HCT116 (cell line): ENCODE measurements at regions not wholly inside any gene's neighbourhood (a gene's known extent, or its start where the extent isn't known, plus 50 kb on each side); places are given as distances from the start of the nearest gene placed in this dataset.

Experiments used
- ATAC-seq: fragments of 200-7000 bp; cut with Tn5 transposase; 2 replicates; pipeline ENCODE4 v1.9.1; 2020; ENCODE audit warnings: mild to moderate bottlenecking, moderate library complexity
- BruUV-seq: library from RNA; stranded (reverse); fragments of 400-500 nt; replicated peaks from 2 replicates; lab custom pipeline; 2021; lab: Mats Ljungman, UMichigan
- CTCF ChIA-PET: fragments of 300-600 bp; sonication (Branson Sonifier 250); formaldehyde crosslinking; loops from one replicate; lab custom pipeline; 2021; ENCODE audit warnings: antibody characterized with exemption; lab: Charles Lee
- POLR2A ChIA-PET: fragments of 300-600, 350-600 bp; sonication (Branson Sonifier 250); formaldehyde crosslinking; loops from one replicate; lab custom pipeline; 2021; ENCODE audit warnings: antibody characterized with exemption; lab: Charles Lee
- RAD21 ChIA-PET, 2 experiments: fragments of 300-600 bp; sonication (Branson Sonifier 250); formaldehyde crosslinking; loops; one replicate each; lab custom pipeline; 2023; ENCODE audit warnings: low total read pairs in 2 of 2; ENCODE audit not compliant: uncharacterized antibody in 2 of 2, unreplicated experiment in 2 of 2, low non-redundant PET in 1 of 2; lab: Charles Lee
- DNase-seq: peaks from one replicate; pipeline ENCODE4 v3.0.0-alpha.2; 2010; ENCODE audit warnings: low read depth, low spot score
- H2AFZ ChIP-seq: fragments of 200-600 bp; shearing (Covaris generic), sonication (generic); 2 replicates; pipeline ENCODE4 v1.6.1; 2017; ENCODE audit warnings: low read depth, mixed run types, mixed read lengths, antibody characterized with exemption, low read length; ENCODE audit not compliant: poor library complexity, severe bottlenecking
- H3K27ac ChIP-seq: 2 replicates; pipeline ENCODE4 v1.5.1; 2012; ENCODE audit warnings: low read depth, low read length
- H3K27me3 ChIP-seq: fragments of 200-600 bp; sonication (generic); 2 replicates; pipeline ENCODE4 v1.6.1; 2016; ENCODE audit warnings: mixed run types, low read length, mixed read lengths; ENCODE audit not compliant: insufficient read depth
- H3K36me3 ChIP-seq, 2 experiments: fragments of 200-500 bp in 1 of 2; fragments of 200-600 bp in 1 of 2; sonication (Bioruptor generic) in 1 of 2; sonication (generic) in 1 of 2; 2 replicates each; pipeline versions ENCODE4 v1.5.1 to v1.6.1; 2014 to 2016; ENCODE audit warnings: low read length in 2 of 2, inconsistent platforms in 1 of 2, mixed read lengths in 1 of 2, mixed run types in 1 of 2; ENCODE audit not compliant: insufficient read depth in 2 of 2, control insufficient read depth in 1 of 2
- H3K4me1 ChIP-seq, 2 experiments: fragments of 200-600 bp in 1 of 2; sonication (generic) in 1 of 2; 2 replicates each; pipeline versions ENCODE4 v1.5.1 to v1.6.1; 2012 to 2017; ENCODE audit warnings: low read length in 2 of 2, inconsistent platforms in 1 of 2, mild to moderate bottlenecking in 1 of 2, mixed read lengths in 1 of 2, mixed run types in 1 of 2, moderate library complexity in 1 of 2; ENCODE audit not compliant: insufficient read depth in 2 of 2, control insufficient read depth in 1 of 2
- H3K4me2 ChIP-seq: fragments of 200-600 bp; sonication (generic); 2 replicates; pipeline ENCODE4 v1.6.1; 2017; ENCODE audit warnings: mixed run types, low read length, mixed read lengths
- H3K4me3 ChIP-seq, 2 experiments: fragments of 200-600 bp in 1 of 2; sonication (generic) in 1 of 2; replicated peaks in 1 of 2; 2 replicates each; pipeline ENCODE4 v1.5.1; 2011 to 2016; ENCODE audit warnings: low read length in 2 of 2, control low read depth in 1 of 2, low read depth in 1 of 2, mild to moderate bottlenecking in 1 of 2, mixed read lengths in 1 of 2, mixed run types in 1 of 2
- H3K79me2 ChIP-seq: fragments of 200-600 bp; sonication (generic); 2 replicates; pipeline ENCODE4 v1.6.1; 2017; ENCODE audit warnings: mild to moderate bottlenecking, mixed run types, low read length, moderate library complexity, mixed read lengths; ENCODE audit not compliant: insufficient read depth
- H3K9ac ChIP-seq: fragments of 200-600 bp; sonication (generic); 2 replicates; pipeline ENCODE4 v1.6.1; 2016; ENCODE audit warnings: low read length, mixed read lengths
- H3K9me2 ChIP-seq: fragments of 200-600 bp; sonication (generic), shearing (Covaris generic); 2 replicates; pipeline ENCODE4 v1.6.1; 2017; ENCODE audit warnings: mixed run types, mild to moderate bottlenecking, moderate library complexity; ENCODE audit not compliant: insufficient read depth
- H3K9me3 ChIP-seq, 2 experiments: fragments of 200-500 bp in 1 of 2; fragments of 200-600 bp in 1 of 2; sonication (Bioruptor generic) in 1 of 2; sonication (generic) in 1 of 2; 2 replicates each; pipeline ENCODE4 v1.6.1; 2014 to 2017; ENCODE audit warnings: low read length in 2 of 2, mixed read lengths in 2 of 2, inconsistent platforms in 1 of 2, low read depth in 1 of 2, mild to moderate bottlenecking in 1 of 2, mixed run types in 1 of 2, moderate library complexity in 1 of 2; ENCODE audit not compliant: control insufficient read depth in 1 of 2, insufficient read depth in 1 of 2
- H4K20me1 ChIP-seq: fragments of 200-600 bp; sonication (generic), shearing (Covaris generic); 2 replicates; pipeline ENCODE4 v1.6.1; 2017; ENCODE audit warnings: mixed run types, mild to moderate bottlenecking, moderate library complexity; ENCODE audit not compliant: insufficient read depth
- ATF3 ChIP-seq: IDR thresholded peaks from 2 replicates; pipeline ENCODE4 v1.6.1; 2012
- CBX3 ChIP-seq: IDR thresholded peaks from 2 replicates; pipeline ENCODE4 v1.6.1; 2012; ENCODE audit warnings: low read depth
- CEBPB ChIP-seq: IDR thresholded peaks from 2 replicates; pipeline ENCODE4 v1.6.1; 2012; ENCODE audit warnings: low read depth
- CTCF ChIP-seq, 3 experiments: fragments of 200-600 bp in 1 of 3; sonication (generic) in 1 of 3; IDR thresholded peaks in 2 of 3; conservative IDR thresholded peaks in 1 of 3; 2 replicates each; pipeline ENCODE4 v1.5.1; 2012 to 2017; ENCODE audit warnings: low read depth in 2 of 3, low read length in 2 of 3, antibody characterized with exemption in 1 of 3, borderline replicate concordance in 1 of 3, control low read depth in 1 of 3, mild to moderate bottlenecking in 1 of 3, mixed read lengths in 1 of 3, mixed run types in 1 of 3, moderate library complexity in 1 of 3; ENCODE audit not compliant: insufficient read depth in 1 of 3
- EGR1 ChIP-seq: IDR thresholded peaks from 2 replicates; pipeline ENCODE4 v1.6.1; 2012; ENCODE audit warnings: low read depth
- ELF1 ChIP-seq: IDR thresholded peaks from 2 replicates; pipeline ENCODE4 v1.6.1; 2012; ENCODE audit warnings: low read depth, borderline replicate concordance
- EZH2 ChIP-seq: fragments of 200-600 bp; sonication (generic); IDR thresholded peaks from 2 replicates; pipeline ENCODE4 v1.6.1; 2017; ENCODE audit warnings: antibody characterized with exemption, mixed run types
- EZH2phosphoT487 ChIP-seq: fragments of 200-600 bp; IDR thresholded peaks from 2 replicates; pipeline ENCODE4 v1.6.1; 2018; ENCODE audit warnings: antibody characterized with exemption, borderline replicate concordance
- FOSL1 ChIP-seq: IDR thresholded peaks from 2 replicates; pipeline ENCODE4 v1.6.1; 2012; ENCODE audit warnings: low read depth
- JUND ChIP-seq: IDR thresholded peaks from 2 replicates; pipeline ENCODE4 v1.6.1; 2012
- MAX ChIP-seq: IDR thresholded peaks from 2 replicates; pipeline ENCODE4 v1.6.1; 2012
- POLR2A ChIP-seq: IDR thresholded peaks from 2 replicates; pipeline ENCODE4 v1.7.0; 2011; ENCODE audit warnings: borderline replicate concordance; ENCODE audit not compliant: insufficient read depth, insufficient read length; ENCODE audit errors: extremely low read depth
- POLR2AphosphoS5 ChIP-seq: IDR thresholded peaks from 2 replicates; pipeline ENCODE4 v1.6.1; 2011; ENCODE audit warnings: mild to moderate bottlenecking, low read depth, low read length, moderate library complexity
- SP1 ChIP-seq: IDR thresholded peaks from 2 replicates; pipeline ENCODE4 v1.6.1; 2012; ENCODE audit warnings: low read depth
- TCF7L2 ChIP-seq: IDR thresholded peaks from 2 replicates; pipeline ENCODE4 v1.7.0; 2011; ENCODE audit warnings: borderline replicate concordance, inconsistent platforms; ENCODE audit not compliant: insufficient read depth, insufficient read length; ENCODE audit errors: extremely low read depth
- YY1 ChIP-seq: IDR thresholded peaks from 2 replicates; pipeline ENCODE4 v1.6.1; 2011; ENCODE audit warnings: low read length, low read depth, moderate library complexity, mild to moderate bottlenecking; ENCODE audit not compliant: insufficient replicate concordance; ENCODE audit errors: extremely low read depth
- ZBTB33 ChIP-seq: IDR thresholded peaks from 2 replicates; pipeline ENCODE4 v1.6.1; 2011; ENCODE audit warnings: mild to moderate bottlenecking, low read length, moderate library complexity; ENCODE audit not compliant: insufficient replicate concordance; ENCODE audit errors: extremely low read depth
- ZFX ChIP-seq: fragments of 450-650 bp; IDR thresholded peaks from 2 replicates; pipeline ENCODE4 v1.6.1; 2017
- intact Hi-C: fragments of 100-400 bp; cut with micrococcal nuclease; formaldehyde crosslinking; loops from 2 replicates; pipeline ENCODE4 v1.10.0; 2022

GRCh38 chr14:71229875-71230274 is 322.6 kb downstream of the PCNX1 start (continued):
- TF ChIP-seq ZBTB33 (no peak), ZFX (no peak), POLR2A (no peak), JUND (no peak), POLR2AphosphoS5 (no peak), MAX (no peak), CBX3 (no peak), FOSL1 (no peak), EGR1 (no peak), SP1 (no peak)

GRCh38 chr14:71230897-71231296 is 323.6 kb downstream of the PCNX1 start:
- RAD21 ChIA-PET = no interaction called here
- Histone ChIP-seq H4K20me1 (no peaks in the 10 kb centered on the region), H3K9me2 (no peaks in the 10 kb centered on the region), H3K9me3 (no peaks in the 10 kb centered on the region), H3K36me3 (no peaks in the 10 kb centered on the region), H2AFZ (no peak overlapping the region), H3K4me2 (no peak overlapping the region), H3K4me1 (peaks cover 0 to 4% of the 10 kb centered on the region in 2 experiments; a peak in 1 of 4 replicates), H3K27me3 (no peaks in the 10 kb centered on the region), H3K4me3 (no peak overlapping the region), H3K79me2 (no peaks in the 10 kb centered on the region), H3K9ac (no peak overlapping the region), H3K27ac (no peak overlapping the region)
- BruUV-seq = no TSS peak
- CTCF ChIA-PET = no interaction called here
- POLR2A ChIA-PET = no interaction called here
- ATAC-seq = no peak
- intact Hi-C loops = no loop called here
- no peak for DNase-seq
- TF ChIP-seq ATF3 (no peak), MAX (no peak), CTCF (IDR thresholded peaks at IDR 0.05 in 2 of 3, conservative IDR thresholded peaks at IDR 0.05 in 1 of 3; ENCODE audit: borderline replicate concordance in 1 of 3, insufficient read depth in 1 of 3, low read depth in 2 of 3, low read length in 2 of 3) (no peak), YY1 (no peak), ZBTB33 (no peak), CBX3 (no peak), EZH2 (no peak), JUND (no peak), TCF7L2 (no peak), ELF1 (no peak), CEBPB (no peak), EZH2phosphoT487 (no peak), POLR2A (no peak)
